HG02642 (cell line): ENCODE measurements at regions not wholly inside any gene's neighbourhood (a gene's known extent, or its start where the extent isn't known, plus 50 kb on each side); places are given as distances from the start of the nearest gene placed in this dataset.
"Not testable (repeated sequence)": the region's sequence is repeated elsewhere in the genome, so short reads cannot be mapped to it uniquely, and the experiment has no call there.

Source experiments
- ATAC-seq: cut with Tn5 transposase; IDR thresholded peaks from one replicate; pipeline ENCODE4 v1.9.1; 2021; ENCODE audit warnings: mild to moderate bottlenecking; ENCODE audit not compliant: unreplicated experiment, poor library complexity

DNA sequence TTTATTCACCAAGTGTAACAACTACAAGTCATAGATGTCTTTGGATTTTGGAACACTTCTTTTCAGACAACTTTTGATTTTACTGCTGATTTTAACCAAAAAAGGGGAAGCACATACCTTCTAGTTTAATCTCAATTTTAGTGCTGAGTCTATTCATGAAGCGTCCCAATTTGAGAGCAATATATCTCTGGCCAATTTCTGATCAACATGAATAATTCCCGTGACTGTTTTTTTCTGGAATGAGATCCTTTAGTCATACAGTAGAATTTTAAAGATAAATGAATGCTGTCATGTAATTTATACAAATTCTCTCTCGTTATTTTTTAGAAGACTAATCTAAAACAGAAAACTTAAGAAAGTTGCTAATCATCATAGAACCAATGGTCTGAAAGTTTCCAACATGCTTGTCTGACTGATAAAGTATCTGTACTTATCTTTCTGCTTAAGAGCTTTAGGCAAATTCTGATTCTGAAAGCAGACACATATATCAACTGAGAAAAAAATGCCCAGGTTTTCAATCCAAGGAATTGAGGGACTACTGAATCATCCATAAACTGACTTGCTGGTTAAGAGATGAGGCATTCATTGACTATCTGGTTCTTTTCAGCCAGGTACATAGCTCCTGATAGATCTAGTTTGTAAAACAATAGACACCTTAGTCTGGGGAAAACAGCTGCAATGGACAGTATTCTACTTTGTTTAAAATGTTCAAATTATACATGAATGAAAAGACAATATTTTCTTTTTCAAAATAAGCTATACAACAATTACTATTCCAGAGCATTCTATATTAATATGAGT, 657.5 kb downstream of the RFPL4B start:
- no peak for ATAC-seq

DNA sequence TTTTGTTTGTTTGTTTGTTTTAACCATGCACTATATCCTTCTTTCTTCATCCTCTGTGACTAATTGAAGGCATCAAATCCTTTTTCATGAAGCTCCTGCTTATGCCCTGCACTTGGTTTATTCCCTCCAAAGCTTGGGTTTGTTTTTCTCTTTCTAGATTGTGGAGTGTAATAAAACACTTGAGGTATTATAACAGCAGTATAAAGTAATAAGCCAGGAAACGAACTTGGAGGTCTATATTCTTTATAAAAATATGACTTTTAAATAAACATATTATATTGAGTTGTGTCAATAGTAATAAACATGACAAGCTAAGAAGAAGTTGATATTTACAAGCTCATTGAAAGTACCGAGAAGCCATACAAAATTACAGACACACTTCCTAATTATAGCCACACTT, 659.4 kb downstream of the RFPL4B start:
- no peak for ATAC-seq

DNA sequence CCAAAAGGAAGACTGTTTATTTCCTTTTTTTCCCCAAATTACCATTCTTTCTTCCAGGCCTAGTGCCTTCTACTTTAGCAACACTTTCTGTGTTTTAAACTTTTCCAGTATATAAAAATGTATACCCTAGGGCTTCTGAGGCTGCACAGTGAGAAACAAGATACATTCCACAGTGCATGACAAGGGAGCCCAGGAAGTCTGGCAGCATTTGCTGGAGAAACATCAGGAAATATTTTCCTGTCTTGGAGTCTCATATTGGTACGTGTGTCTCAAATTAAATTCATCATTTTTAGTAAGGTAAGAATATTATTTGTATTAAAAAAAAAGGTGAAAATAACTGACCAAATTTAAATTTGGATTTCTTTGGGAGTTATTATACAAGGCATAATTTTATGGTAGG, 662.6 kb downstream of the RFPL4B start:
- no peak for ATAC-seq

DNA sequence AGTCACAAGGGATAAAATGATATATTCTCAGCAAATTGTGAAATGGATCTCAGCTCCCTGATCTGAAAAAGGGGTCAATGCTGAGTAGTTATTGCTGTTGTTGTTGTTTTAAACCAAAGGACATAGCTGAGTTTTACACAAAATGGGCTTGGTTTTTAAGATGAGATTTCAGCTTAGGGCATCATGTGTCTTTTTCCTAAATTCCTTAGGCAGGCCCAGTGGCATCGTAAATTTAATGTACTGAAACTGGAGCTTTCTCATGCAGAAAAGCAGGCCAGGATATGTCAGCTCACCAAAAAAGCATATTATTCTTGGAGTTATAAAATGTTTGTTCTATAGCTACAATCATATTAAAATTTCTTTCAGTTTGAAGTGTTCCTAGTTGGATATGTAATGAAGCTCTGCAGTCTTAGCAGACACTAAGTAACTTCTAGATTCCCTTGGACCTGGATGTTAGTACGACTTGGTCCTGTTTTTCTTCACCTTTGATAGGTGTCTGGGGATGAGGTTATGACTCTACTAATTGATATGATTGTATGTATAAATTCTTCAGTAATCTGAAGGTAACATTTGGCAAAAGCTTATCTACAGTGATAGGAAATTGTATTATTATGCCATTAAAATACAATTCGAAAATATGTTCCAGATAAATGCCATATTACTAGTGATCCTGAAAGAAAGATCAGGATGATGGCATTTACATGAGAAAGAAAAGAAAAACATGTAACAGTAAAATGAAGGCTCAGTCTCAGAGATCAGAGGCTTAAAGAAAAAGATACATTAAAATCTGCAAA, 663.3 kb downstream of the RFPL4B start:
- ATAC-seq = no peak

DNA sequence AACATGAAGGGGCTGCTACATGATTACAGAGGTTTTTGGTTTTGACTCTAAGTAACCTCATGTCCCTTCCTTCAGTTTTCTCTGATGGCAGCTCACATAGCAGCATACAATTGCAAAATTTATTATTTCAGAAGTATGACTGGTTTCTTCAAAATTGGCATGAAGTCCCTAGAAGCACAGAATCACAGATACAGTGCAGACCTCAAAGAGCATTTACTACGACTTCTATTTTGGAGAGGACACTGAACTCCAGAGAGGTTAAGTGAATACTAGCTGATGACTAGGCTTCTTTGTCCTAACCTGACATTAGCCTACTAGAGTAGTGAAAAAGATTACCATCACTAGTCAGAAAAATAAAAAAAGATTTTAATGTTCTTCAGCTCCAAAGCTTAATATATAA, 664.3 kb downstream of the RFPL4B start:
- ATAC-seq = no peak

GRCh38 chr6:113011801-113012200, 664.7 kb downstream of the RFPL4B start:
- no peak for ATAC-seq

GRCh38 chr6:113015249-113015648, 668.1 kb downstream of the RFPL4B start:
- ATAC-seq = no peak

DNA sequence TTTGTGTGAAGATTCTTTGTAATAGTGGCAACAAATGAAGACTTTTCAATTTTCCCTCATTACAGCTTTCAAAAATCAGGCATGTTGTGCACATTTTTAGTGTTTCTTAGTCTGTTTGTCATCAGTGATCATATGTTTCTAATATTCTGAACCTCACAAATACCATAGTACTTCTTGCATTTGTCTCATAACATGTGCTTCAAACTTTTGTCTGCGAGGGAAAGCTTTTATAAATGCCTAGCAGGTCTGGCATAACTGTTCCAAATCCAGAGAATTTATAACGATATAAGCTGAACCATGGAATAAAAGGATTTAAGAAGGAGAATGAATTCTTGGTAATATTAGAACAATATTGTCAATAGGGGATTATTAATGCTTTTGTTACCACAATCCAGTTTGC, 670.2 kb downstream of the RFPL4B start:
- ATAC-seq = no peak

DNA sequence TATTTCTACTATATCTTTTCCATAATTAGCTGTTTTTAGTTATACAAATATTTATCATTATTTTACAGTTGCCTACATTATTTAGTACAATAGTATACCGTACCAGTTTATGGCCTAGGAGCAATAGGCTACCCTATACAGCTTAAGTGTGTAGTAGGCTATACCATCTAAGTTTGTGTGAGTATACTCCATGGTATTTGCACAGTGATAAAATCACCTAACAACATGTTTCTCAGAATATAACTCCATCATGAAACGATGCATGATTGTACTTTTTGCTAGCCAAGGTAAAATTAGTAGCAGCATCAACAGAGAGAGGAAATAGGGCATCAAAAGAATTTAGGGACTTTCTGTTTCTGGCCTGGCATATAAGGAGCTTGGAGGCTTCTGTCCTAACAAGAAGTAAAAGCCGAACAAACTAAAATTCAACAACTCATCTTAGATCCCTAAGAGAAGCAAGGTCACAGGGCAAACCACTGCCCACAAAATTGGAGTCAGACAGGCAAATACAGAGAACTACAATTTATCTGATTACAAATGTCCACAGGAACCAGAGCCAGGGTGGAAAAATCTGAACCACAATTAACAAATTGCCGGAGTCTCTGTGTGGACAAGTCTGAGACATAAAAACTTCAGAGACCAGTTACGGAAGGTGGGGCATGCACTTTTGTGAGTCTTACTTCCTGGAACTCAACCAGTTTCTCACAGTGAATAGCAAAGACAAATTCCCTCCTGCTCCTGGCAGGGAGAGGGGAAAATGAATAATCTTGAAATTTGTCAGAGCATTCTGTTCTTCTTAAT, 671.4 kb downstream of the RFPL4B start:
- no peak for ATAC-seq

- no peak for ATAC-seq
These were observed 672.0 kb downstream of the RFPL4B start for GRCh38 chr6:113019176-113019575.

GRCh38 chr6:113027780-113028179, 680.6 kb downstream of the RFPL4B start:
- ATAC-seq = no peak

- ATAC-seq = not testable (repeated sequence)
These were observed 682.0 kb downstream of the RFPL4B start for GRCh38 chr6:113029161-113029560.

DNA sequence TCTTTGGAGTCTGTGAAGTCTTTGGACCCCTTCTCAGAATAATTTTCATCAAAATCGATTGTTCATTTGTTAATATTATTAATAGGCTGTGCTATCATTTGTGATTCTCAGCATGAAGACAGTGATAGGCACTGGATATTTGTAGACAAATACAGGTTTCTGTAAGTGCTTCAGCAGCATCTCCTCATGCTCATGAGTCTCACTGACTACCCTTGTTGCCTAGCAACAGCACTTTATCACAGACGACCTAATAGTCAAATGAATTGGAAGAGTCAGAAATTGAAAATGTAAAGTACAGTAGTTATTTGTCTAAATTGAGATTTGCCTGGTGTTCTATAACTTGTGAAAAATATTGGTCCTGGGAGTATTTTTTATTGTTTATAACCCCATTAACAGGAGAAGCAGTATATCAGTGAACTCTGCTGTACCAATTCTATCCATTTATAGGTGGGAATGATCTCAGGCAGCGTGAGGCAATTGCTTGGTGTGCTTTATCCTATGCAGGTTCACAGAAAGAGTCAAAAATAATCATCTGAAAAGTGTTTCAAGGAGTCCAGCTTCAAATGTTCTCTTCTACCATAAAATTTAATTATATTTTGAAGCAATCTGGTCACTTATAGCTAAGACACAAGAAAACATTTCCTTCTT, 684.6 kb downstream of the RFPL4B start:
- ATAC-seq = no peak

DNA sequence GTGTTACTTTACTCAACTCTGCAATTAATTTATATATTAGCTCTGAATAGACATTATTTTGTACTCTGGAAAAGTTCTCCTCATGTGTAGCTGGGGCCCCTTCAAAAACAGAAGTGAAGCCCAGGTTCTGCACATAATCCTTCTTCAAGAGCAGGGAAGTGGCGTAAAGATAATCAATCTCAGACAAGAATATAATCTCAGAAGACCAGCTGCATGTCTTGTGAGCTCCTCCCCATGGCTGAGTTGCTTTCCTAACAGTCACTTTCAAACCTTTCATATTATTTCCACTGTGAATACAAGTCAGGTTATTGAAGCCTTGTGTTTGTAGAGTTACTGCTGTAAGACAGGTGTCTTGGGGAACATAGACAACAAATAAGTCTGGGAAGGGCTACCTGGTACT, 691.9 kb downstream of the RFPL4B start:
- no peak for ATAC-seq

DNA sequence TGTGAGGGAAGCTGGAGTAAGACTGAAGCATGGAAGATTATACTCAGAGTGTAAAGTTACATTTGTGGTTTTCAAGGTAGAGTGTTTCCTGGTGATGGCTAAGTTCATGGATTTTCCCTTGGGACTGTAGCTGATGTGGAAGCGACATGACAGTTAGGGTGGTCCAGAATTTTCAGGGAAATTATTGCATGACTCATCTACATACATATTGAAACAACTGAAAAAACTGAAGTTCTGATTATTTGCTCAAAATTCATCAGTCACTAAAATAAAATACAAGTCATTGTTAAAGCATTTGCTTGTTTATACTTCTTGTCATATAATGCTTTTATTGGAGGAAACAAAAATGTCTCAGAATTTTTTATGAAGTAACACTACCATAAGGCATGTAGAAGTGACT, 700.0 kb downstream of the RFPL4B start:
- ATAC-seq = no peak

- no peak for ATAC-seq
These were observed 700.8 kb downstream of the RFPL4B start for GRCh38 chr6:113047932-113048331.

GRCh38 chr6:113048741-113049140, 701.6 kb downstream of the RFPL4B start:
- no peak for ATAC-seq

- ATAC-seq = no peak
These were observed 702.1 kb downstream of the RFPL4B start for GRCh38 chr6:113049190-113049589.

- ATAC-seq = no peak
These were observed 703.1 kb downstream of the RFPL4B start for GRCh38 chr6:113050010-113050858.

DNA sequence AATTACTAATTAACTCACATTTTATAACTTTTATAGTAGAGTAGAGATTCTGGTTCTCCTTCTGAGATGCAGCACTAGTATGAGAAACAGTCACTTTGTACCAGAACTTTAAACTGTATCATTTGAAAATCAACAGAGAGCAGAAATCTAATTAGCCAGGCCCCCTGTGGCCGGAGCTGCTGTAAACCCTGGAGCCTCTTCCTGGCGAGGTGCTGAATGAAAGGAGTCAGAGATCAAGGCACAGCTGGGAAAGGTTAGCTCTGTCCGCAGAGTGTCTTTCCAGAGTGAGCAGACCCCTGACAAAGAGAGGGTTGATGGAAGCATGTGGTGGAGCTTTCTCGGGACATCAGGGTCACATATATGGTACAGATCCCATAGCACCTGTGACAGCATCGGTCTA, 703.8 kb downstream of the RFPL4B start:
- ATAC-seq = no peak
